HEK293 (cell line): ENCODE measurements at regions not wholly inside any gene's neighbourhood (a gene's known extent, or its start where the extent isn't known, plus 50 kb on each side); places are given as distances from the start of the nearest gene placed in this dataset.

ENCODE experiments used
- CTCF ChIA-PET: fragments of 350-600 bp; formaldehyde crosslinking; extraction: SDS; loops from one replicate; lab custom pipeline; 2021; ENCODE audit warnings: antibody characterized with exemption; lab: Yijun Ruan, JAX
- POLR2A ChIA-PET: fragments of 300-600 bp; formaldehyde crosslinking; extraction: SDS; loops from one replicate; lab custom pipeline; 2020; ENCODE audit warnings: antibody characterized with exemption, inconsistent platforms; lab: Yijun Ruan, JAX
- H3K27ac ChIP-seq: fragments of 200-500 bp; sonication (Bioruptor generic); 2 replicates; pipeline ENCODE4 v1.5.1; 2014; ENCODE audit warnings: low read depth, low read length, control low read depth, inconsistent platforms; ENCODE audit errors: extremely low read depth
- H3K36me3 ChIP-seq, 2 experiments: fragments of 200-500 bp in 1 of 2; sonication (Bioruptor generic) in 1 of 2; 1 replicate in 1 of 2; 2 replicates in 1 of 2; pipeline ENCODE4 v1.5.1; 2014 to 2017; ENCODE audit warnings: inconsistent platforms in 2 of 2, low read length in 2 of 2; ENCODE audit not compliant: control insufficient read depth in 2 of 2, insufficient read depth in 1 of 2
- H3K4me1 ChIP-seq: fragments of 200-500 bp; sonication (Bioruptor generic); 2 replicates; pipeline ENCODE4 v1.5.1; 2014; ENCODE audit warnings: mild to moderate bottlenecking, low read length, inconsistent platforms; ENCODE audit not compliant: control insufficient read depth, insufficient read depth
- H3K4me3 ChIP-seq: 2 replicates; pipeline ENCODE4 v1.5.1; 2011; ENCODE audit warnings: low read depth, mild to moderate bottlenecking, control low read depth, low read length, moderate library complexity
- H3K9me3 ChIP-seq: fragments of 200-500 bp; sonication (Bioruptor generic); 2 replicates; pipeline ENCODE4 v1.5.1; 2014; ENCODE audit warnings: low read depth, low read length, inconsistent platforms; ENCODE audit not compliant: control insufficient read depth, insufficient read depth
- BCL11A ChIP-seq: fragments of 450-650 bp; formaldehyde crosslinking; IDR thresholded peaks from 2 replicates; pipeline ENCODE4 v1.5.1; 2016; ENCODE audit warnings: low read depth, missing biosample characterization, missing genetic modification characterization
- GLIS1 ChIP-seq: fragments of 450-650 bp; formaldehyde crosslinking; IDR thresholded peaks from 2 replicates; pipeline ENCODE4 v1.5.1; 2016; ENCODE audit warnings: missing biosample characterization, missing genetic modification characterization
- OVOL3 ChIP-seq: fragments of 450-650 bp; formaldehyde crosslinking; IDR thresholded peaks from 2 replicates; pipeline ENCODE4 v1.5.1; 2016; ENCODE audit warnings: missing biosample characterization, missing genetic modification characterization
- PRDM4 ChIP-seq: fragments of 450-650 bp; formaldehyde crosslinking; IDR thresholded peaks from 2 replicates; pipeline ENCODE4 v1.5.1; 2017; ENCODE audit warnings: missing biosample characterization, missing genetic modification characterization
- SCRT2 ChIP-seq: fragments of 450-650 bp; formaldehyde crosslinking; IDR thresholded peaks from 2 replicates; pipeline ENCODE4 v1.5.1; 2016; ENCODE audit warnings: missing biosample characterization, missing genetic modification characterization
- SP3 ChIP-seq: fragments of 450-650 bp; formaldehyde crosslinking; IDR thresholded peaks from 2 replicates; pipeline ENCODE4 v1.5.1; 2016; ENCODE audit warnings: missing biosample characterization, missing genetic modification characterization
- ZBTB1 ChIP-seq: fragments of 450-650 bp; formaldehyde crosslinking; IDR thresholded peaks from 2 replicates; pipeline ENCODE4 v1.5.1; 2016; ENCODE audit warnings: missing biosample characterization, missing genetic modification characterization
- ZFHX2 ChIP-seq: fragments of 450-650 bp; formaldehyde crosslinking; conservative IDR thresholded peaks from 2 replicates; pipeline ENCODE4 v1.5.1; 2016; ENCODE audit warnings: missing biosample characterization, missing genetic modification characterization
- ZFP37 ChIP-seq: fragments of 450-650 bp; formaldehyde crosslinking; IDR thresholded peaks from 2 replicates; pipeline ENCODE4 v1.5.1; 2016; ENCODE audit warnings: missing biosample characterization, missing genetic modification characterization
- ZIC2 ChIP-seq: fragments of 450-650 bp; formaldehyde crosslinking; IDR thresholded peaks from 2 replicates; pipeline ENCODE4 v1.5.1; 2016; ENCODE audit warnings: missing biosample characterization, missing genetic modification characterization
- ZNF114 ChIP-seq: fragments of 450-650 bp; formaldehyde crosslinking; IDR thresholded peaks from 2 replicates; pipeline ENCODE4 v1.5.0; 2017; ENCODE audit warnings: missing biosample characterization, missing genetic modification characterization
- ZNF18 ChIP-seq: fragments of 450-650 bp; formaldehyde crosslinking; IDR thresholded peaks from 2 replicates; pipeline ENCODE4 v1.5.1; 2016; ENCODE audit warnings: missing biosample characterization, missing genetic modification characterization
- ZNF350 ChIP-seq: fragments of 450-650 bp; formaldehyde crosslinking; IDR thresholded peaks from 2 replicates; pipeline ENCODE4 v1.5.0; 2017; ENCODE audit warnings: missing biosample characterization, mild to moderate bottlenecking, missing genetic modification characterization
- ZNF354C ChIP-seq: fragments of 450-650 bp; formaldehyde crosslinking; IDR thresholded peaks from 2 replicates; pipeline ENCODE4 v1.5.1; 2016; ENCODE audit warnings: missing biosample characterization, missing genetic modification characterization, low read depth, borderline replicate concordance
- ZNF391 ChIP-seq: fragments of 450-650 bp; formaldehyde crosslinking; IDR thresholded peaks from 2 replicates; pipeline ENCODE4 v1.5.1; 2016; ENCODE audit warnings: low read depth, missing biosample characterization, missing genetic modification characterization, borderline replicate concordance
- ZNF449 ChIP-seq: fragments of 450-650 bp; formaldehyde crosslinking; IDR thresholded peaks from 2 replicates; pipeline ENCODE4 v1.5.1; 2017; ENCODE audit warnings: missing biosample characterization, mild to moderate bottlenecking, missing genetic modification characterization, moderate library complexity
- ZNF571 ChIP-seq: fragments of 450-650 bp; formaldehyde crosslinking; IDR thresholded peaks from 2 replicates; pipeline ENCODE4 v1.5.0; 2017; ENCODE audit warnings: missing biosample characterization, missing genetic modification characterization
- ZNF624 ChIP-seq: fragments of 450-650 bp; formaldehyde crosslinking; IDR thresholded peaks from 2 replicates; pipeline ENCODE4 v1.5.1; 2017; ENCODE audit warnings: missing biosample characterization, missing genetic modification characterization
- ZNF660 ChIP-seq: fragments of 450-650 bp; IDR thresholded peaks from 2 replicates; pipeline ENCODE4 v1.5.1; 2018; ENCODE audit warnings: missing biosample characterization, mild to moderate bottlenecking, missing genetic modification characterization
- ZNF776 ChIP-seq: fragments of 450-650 bp; formaldehyde crosslinking; IDR thresholded peaks from 2 replicates; pipeline ENCODE4 v1.5.0; 2017; ENCODE audit warnings: missing biosample characterization, missing genetic modification characterization, borderline replicate concordance
- ZNF777 ChIP-seq: fragments of 450-650 bp; formaldehyde crosslinking; IDR thresholded peaks from 2 replicates; pipeline ENCODE4 v1.5.1; 2017; ENCODE audit warnings: missing biosample characterization, missing genetic modification characterization, borderline replicate concordance

DNA sequence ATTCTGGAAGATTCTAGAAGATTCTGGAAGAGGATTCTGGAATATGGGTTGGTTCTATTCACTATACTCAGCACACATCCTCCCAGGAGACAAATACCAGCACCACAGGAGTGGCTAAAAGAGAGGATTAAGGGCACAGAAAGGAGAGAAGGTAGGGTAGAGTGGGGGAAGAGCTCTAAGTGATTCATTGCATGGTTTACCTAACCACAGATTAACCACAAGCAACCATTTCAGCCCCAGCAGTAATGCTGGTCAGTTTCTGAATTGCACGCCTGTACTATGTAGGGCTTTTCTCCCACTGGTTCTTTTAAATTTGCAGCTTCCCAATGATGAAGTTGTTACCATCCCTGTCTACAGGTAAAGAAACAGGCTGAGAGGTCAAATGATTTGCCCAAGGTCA is 192.7 kb upstream of the PMEPA1 start (continued):
- TF ChIP-seq PRDM4 (tag by site-specific recombination) (no peak), BCL11A (no peak), ZFP37 (tag by site-specific recombination) (no peak), ZNF18 (tag by site-specific recombination) (no peak), ZNF624 (tag by site-specific recombination) (no peak), ZNF776 (no peak), ZNF391 (tag by site-specific recombination) (no peak), SP3 (tag by site-specific recombination) (no peak)

DNA sequence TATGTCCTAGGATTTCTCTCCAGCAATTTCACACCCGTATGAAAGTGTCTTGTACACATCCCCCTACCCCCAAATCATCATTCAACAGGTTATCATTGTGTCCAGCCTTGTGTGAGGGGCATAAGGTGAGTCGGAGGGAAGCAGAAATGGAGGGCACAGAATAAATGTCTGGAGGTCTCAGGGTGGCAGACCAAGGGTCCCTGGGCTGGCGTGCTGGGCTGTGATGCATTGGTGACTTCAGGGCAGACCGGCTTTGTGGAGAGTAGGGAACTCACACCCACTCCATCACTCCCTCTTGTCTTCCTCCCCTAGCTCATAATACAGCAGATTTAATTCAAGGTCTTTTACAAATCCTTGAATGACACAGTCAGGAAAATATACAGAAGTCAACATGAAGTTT is 191.7 kb upstream of the PMEPA1 start:
- Histone ChIP-seq H3K4me1 (no peaks in the 10 kb centered on the region), H3K27ac (no peak overlapping the region), H3K9me3 (no peaks in the 10 kb centered on the region), H3K36me3 (no peaks in the 10 kb centered on the region), H3K4me3 (no peak overlapping the region)
- CTCF ChIA-PET = no interaction called here
- POLR2A ChIA-PET = no interaction called here
- peak; percentile 43; the same call in 1 of the 2 replicates for TF ChIP-seq SCRT2
- TF ChIP-seq ZNF350 (tag by site-specific recombination) = no peak
- no peak for TF ChIP-seq ZNF114 (tag by site-specific recombination)
- no peak for TF ChIP-seq ZNF354C (tag by site-specific recombination)
- TF ChIP-seq ZNF777 (tag by site-specific recombination) = no peak
- TF ChIP-seq ZNF571 (tag by site-specific recombination) = no peak
- no peak for TF ChIP-seq OVOL3
- no peak for TF ChIP-seq ZNF660 (tag by site-specific recombination)
- no peak for TF ChIP-seq ZBTB1 (tag by site-specific recombination)

GRCh38 chr20:57900226-57900905 is 190.6 kb upstream of the PMEPA1 start:
- CTCF ChIA-PET = no interaction called here

More at GRCh38 chr20:57900226-57900905, 190.6 kb upstream of the PMEPA1 start:
- TF ChIP-seq GLIS1 (tag by site-specific recombination) = peak; percentile 21; the same call in 1 of the 2 replicates
- TF ChIP-seq ZIC2 (tag by site-specific recombination) = peak; percentile 90
- TF ChIP-seq ZNF449 (tag by site-specific recombination) = no peak
- peak; percentile 16; the same call in 1 of the 2 replicates for TF ChIP-seq ZFHX2 (tag by site-specific recombination)
- Histone ChIP-seq H3K27ac (no peak overlapping the region), H3K4me3 (no peak overlapping the region), H3K9me3 (no peaks in the 10 kb centered on the region), H3K4me1 (no peaks in the 10 kb centered on the region), H3K36me3 (no peaks in the 10 kb centered on the region)
- POLR2A ChIA-PET = no interaction called here
